Astrocyte (in vitro differentiated cells and primary cell): ENCODE measurements at regions not wholly inside any gene's neighbourhood (a gene's known extent, or its start where the extent isn't known, plus 50 kb on each side); places are given as distances from the start of the nearest gene placed in this dataset.

Experiments used
- DNase-seq: peaks from one replicate; pipeline ENCODE4 v3.0.0-alpha.2; 2010; ENCODE audit warnings: low read depth
- FAIRE-seq: peaks from 2 replicates; lab custom pipeline; 2011; peaks lifted over from hg19 to GRCh38; lab: Jason Lieb, UNC
- H2AFZ ChIP-seq: 2 replicates; pipeline ENCODE4 v1.6.0; 2012; ENCODE audit warnings: low read depth, low read length, inconsistent platforms
- H3K27ac ChIP-seq: 2 replicates; pipeline ENCODE4 v1.5.1; 2011; ENCODE audit warnings: low read depth, low read length, inconsistent platforms
- H3K27me3 ChIP-seq: 2 replicates; pipeline ENCODE4 v1.6.0; 2011; ENCODE audit warnings: low read length, inconsistent platforms; ENCODE audit not compliant: insufficient read depth
- H3K36me3 ChIP-seq: 2 replicates; pipeline ENCODE4 v1.5.1; 2011; ENCODE audit warnings: low read length, inconsistent platforms; ENCODE audit not compliant: insufficient read depth
- H3K4me1 ChIP-seq: 2 replicates; pipeline ENCODE4 v1.5.1; 2011; ENCODE audit warnings: low read length, inconsistent platforms; ENCODE audit not compliant: insufficient read depth
- H3K4me2 ChIP-seq: 2 replicates; pipeline ENCODE4 v1.6.0; 2012; ENCODE audit warnings: low read length, inconsistent platforms
- H3K4me3 ChIP-seq: 2 replicates; pipeline ENCODE4 v1.5.1; 2011; ENCODE audit warnings: low read depth, mild to moderate bottlenecking, low read length, inconsistent platforms; ENCODE audit not compliant: insufficient read depth
- H3K79me2 ChIP-seq: 2 replicates; pipeline ENCODE4 v1.6.0; 2012; ENCODE audit warnings: mild to moderate bottlenecking, low read length, inconsistent platforms; ENCODE audit not compliant: insufficient read depth
- H3K9ac ChIP-seq: 2 replicates; pipeline ENCODE4 v1.6.0; 2012; ENCODE audit warnings: mild to moderate bottlenecking, low read length, inconsistent platforms
- H3K9me3 ChIP-seq: 2 replicates; pipeline ENCODE4 v1.5.1; 2012; ENCODE audit warnings: low read depth, mild to moderate bottlenecking, low read length, inconsistent platforms; ENCODE audit not compliant: insufficient read depth
- H4K20me1 ChIP-seq: 2 replicates; pipeline ENCODE4 v1.6.0; 2012; ENCODE audit warnings: low read length, inconsistent platforms; ENCODE audit not compliant: insufficient read depth
- H3K27ac Mint-ChIP-seq: one replicate; pipeline ENCODE4 v1.8.0; 2021; ENCODE audit warnings: mild to moderate bottlenecking, mixed read lengths; ENCODE audit not compliant: unreplicated experiment
- H3K27me3 Mint-ChIP-seq: one replicate; pipeline ENCODE4 v1.8.0; 2021; ENCODE audit warnings: low read depth, mixed read lengths; ENCODE audit not compliant: unreplicated experiment
- H3K36me3 Mint-ChIP-seq: one replicate; pipeline ENCODE4 v1.8.0; 2021; ENCODE audit warnings: low read depth, mixed read lengths; ENCODE audit not compliant: unreplicated experiment
- H3K4me1 Mint-ChIP-seq: one replicate; pipeline ENCODE4 v1.8.0; 2021; ENCODE audit warnings: low read depth, mixed read lengths; ENCODE audit not compliant: unreplicated experiment
- H3K4me3 Mint-ChIP-seq: one replicate; pipeline ENCODE4 v1.8.0; 2021; ENCODE audit warnings: mild to moderate bottlenecking, moderate library complexity, mixed read lengths; ENCODE audit not compliant: unreplicated experiment
- H3K9me3 Mint-ChIP-seq: one replicate; pipeline ENCODE4 v1.8.0; 2021; ENCODE audit warnings: mild to moderate bottlenecking, mixed read lengths; ENCODE audit not compliant: unreplicated experiment
- EZH2 ChIP-seq: IDR thresholded peaks from 2 replicates; pipeline ENCODE4 v1.6.1; 2012; ENCODE audit warnings: mild to moderate bottlenecking, low read length, inconsistent platforms; ENCODE audit not compliant: insufficient read depth
- TF ChIP-seq, protein P1 (sequence below): IDR thresholded peaks from 2 replicates; pipeline ENCODE4 v1.5.1; 2011; ENCODE audit warnings: low read depth, mild to moderate bottlenecking, inconsistent platforms, low read length, moderate library complexity; ENCODE audit not compliant: insufficient read depth

DNA sequence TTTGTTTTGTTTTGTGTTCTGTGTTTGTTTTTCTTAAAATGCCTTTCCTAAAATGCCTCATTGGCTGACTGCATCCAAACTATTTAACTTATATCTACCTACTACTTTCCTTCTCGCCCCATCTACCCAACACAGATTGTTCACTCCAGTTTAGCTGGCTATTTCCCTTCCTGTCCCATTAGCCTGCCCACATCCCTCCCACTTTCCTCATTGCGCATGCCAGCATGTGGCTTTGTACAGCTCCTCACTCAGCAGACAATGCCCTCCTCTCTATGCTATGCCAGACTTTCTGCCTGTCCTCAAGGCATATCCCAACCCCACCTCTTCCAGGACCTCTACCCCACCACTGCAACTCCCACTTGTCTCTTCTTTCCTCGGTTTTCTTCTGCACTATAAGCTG is 94.7 kb upstream of the C1orf21 start:
- H3K36me3 Mint-ChIP-seq = no peaks in the 10 kb centered on the region
- FAIRE-seq (no peak), DNase-seq (no peak)
- no peaks in the 10 kb centered on the region for H3K27me3 Mint-ChIP-seq
- H3K4me2 ChIP-seq = no peak overlapping the region
- H3K4me3 Mint-ChIP-seq = no peak overlapping the region
- no peak overlapping the region for H3K27ac Mint-ChIP-seq
- peaks cover 11% of the 10 kb centered on the region for H3K4me1 ChIP-seq
- no peak overlapping the region for H2AFZ ChIP-seq
- H3K4me3 ChIP-seq = no peak overlapping the region
- H3K4me1 Mint-ChIP-seq = no peaks in the 10 kb centered on the region
- H3K27ac ChIP-seq = no peak overlapping the region
- H3K9me3 ChIP-seq = peaks cover 10% of the 10 kb centered on the region
- no peaks in the 10 kb centered on the region for H3K79me2 ChIP-seq
- H3K9ac ChIP-seq = no peak overlapping the region
- peaks cover 4% of the 10 kb centered on the region for H3K9me3 Mint-ChIP-seq
- no peak for TF ChIP-seq EZH2
- TF ChIP-seq, protein P1, sequence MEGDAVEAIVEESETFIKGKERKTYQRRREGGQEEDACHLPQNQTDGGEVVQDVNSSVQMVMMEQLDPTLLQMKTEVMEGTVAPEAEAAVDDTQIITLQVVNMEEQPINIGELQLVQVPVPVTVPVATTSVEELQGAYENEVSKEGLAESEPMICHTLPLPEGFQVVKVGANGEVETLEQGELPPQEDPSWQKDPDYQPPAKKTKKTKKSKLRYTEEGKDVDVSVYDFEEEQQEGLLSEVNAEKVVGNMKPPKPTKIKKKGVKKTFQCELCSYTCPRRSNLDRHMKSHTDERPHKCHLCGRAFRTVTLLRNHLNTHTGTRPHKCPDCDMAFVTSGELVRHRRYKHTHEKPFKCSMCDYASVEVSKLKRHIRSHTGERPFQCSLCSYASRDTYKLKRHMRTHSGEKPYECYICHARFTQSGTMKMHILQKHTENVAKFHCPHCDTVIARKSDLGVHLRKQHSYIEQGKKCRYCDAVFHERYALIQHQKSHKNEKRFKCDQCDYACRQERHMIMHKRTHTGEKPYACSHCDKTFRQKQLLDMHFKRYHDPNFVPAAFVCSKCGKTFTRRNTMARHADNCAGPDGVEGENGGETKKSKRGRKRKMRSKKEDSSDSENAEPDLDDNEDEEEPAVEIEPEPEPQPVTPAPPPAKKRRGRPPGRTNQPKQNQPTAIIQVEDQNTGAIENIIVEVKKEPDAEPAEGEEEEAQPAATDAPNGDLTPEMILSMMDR = no peak
- no peaks in the 10 kb centered on the region for H4K20me1 ChIP-seq
- H3K27me3 ChIP-seq = peaks cover 4% of the 10 kb centered on the region
- H3K36me3 ChIP-seq = no peaks in the 10 kb centered on the region

DNA sequence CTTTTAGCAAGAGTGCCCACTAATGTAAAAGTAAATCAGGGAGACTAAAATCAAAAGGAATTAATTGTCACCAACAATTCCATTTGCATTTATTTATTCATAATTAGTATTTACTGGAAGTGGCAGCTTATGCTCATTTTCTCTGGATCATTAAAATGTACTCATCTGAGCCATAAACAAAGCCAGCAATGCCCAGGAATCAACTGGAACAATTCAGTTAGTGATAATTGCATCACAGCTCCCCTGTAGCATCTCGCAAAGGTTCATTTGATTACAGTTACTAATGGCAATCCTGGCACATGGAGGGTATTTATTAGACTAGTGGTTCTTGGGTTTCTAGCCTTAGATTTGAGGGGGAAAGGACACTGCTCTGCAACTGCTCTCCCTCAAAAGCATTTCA is 92.7 kb upstream of the C1orf21 start:
- Mint-ChIP-seq H3K27me3 (no peaks in the 10 kb centered on the region), H3K36me3 (no peaks in the 10 kb centered on the region), H3K4me1 (peaks cover 10% of the 10 kb centered on the region), H3K4me3 (no peak overlapping the region), H3K27ac (no peak overlapping the region), H3K9me3 (peaks cover 4% of the 10 kb centered on the region)
- H2AFZ ChIP-seq = no peak overlapping the region
- no peak overlapping the region for H3K27ac ChIP-seq
- H3K4me3 ChIP-seq = no peak overlapping the region
- no peaks in the 10 kb centered on the region for H3K36me3 ChIP-seq
- H3K9ac ChIP-seq = no peak overlapping the region
- no peak for FAIRE-seq
- no peaks in the 10 kb centered on the region for H3K79me2 ChIP-seq
- peaks cover 24% of the 10 kb centered on the region for H3K4me1 ChIP-seq
- H3K27me3 ChIP-seq = no peaks in the 10 kb centered on the region
- H3K9me3 ChIP-seq = peaks cover 7% of the 10 kb centered on the region
- H3K4me2 ChIP-seq = no peak overlapping the region
- no peak for TF ChIP-seq EZH2
- TF ChIP-seq, protein P1 = no peak
- H4K20me1 ChIP-seq = no peaks in the 10 kb centered on the region
- DNase-seq = no peak

DNA sequence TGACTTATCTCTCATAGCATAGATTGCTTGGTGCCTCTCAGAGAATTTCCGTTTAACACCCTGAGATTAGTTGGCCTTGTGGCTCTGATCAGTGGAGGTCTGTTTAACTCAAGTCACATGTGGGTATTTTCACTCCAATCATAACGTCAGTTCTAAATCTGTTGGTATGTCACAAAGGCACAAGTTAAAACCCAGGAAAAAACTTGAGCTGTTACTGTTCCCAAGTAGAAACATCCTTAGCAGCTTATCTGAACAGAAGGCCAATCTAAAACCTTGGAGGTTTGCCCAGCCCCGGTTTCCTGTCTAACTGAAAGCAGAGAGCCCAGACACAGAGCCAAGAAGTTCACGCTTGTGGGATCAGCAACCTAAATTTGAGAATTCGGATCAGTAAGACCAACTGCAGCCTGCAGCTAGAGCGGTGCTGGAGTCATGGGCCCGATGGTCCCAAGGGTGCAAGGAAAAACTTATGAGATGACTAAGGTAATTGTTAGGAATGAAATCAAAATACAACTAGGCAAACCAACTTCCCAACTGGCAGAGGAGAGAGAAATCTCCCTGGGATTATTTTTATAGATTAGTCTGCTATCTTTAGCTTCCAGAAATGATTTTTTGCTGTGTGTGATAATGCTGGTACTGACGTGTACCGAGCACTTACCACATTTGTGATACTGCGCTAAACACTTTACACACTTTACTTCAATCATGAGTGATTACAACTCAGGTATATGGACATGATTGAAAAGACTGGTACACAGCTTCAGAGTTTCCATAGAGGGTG is 90.2 kb upstream of the C1orf21 start:
- peak; percentile 93 for DNase-seq
- no peak overlapping the region for H3K4me3 ChIP-seq
- peaks cover 17% of the 10 kb centered on the region for H3K4me1 Mint-ChIP-seq
- H3K79me2 ChIP-seq = no peaks in the 10 kb centered on the region
- peak overlapping the region; percentile 1 for H3K27ac Mint-ChIP-seq
- no peaks in the 10 kb centered on the region for H4K20me1 ChIP-seq
- no peaks in the 10 kb centered on the region for H3K36me3 Mint-ChIP-seq
- no peaks in the 10 kb centered on the region for H3K9me3 ChIP-seq
- H3K4me1 ChIP-seq = peaks cover 35% of the 10 kb centered on the region
- H3K4me3 Mint-ChIP-seq = no peak overlapping the region
- FAIRE-seq = peak; percentile 90
- H3K9me3 Mint-ChIP-seq = no peaks in the 10 kb centered on the region
- H3K27ac ChIP-seq = peak overlapping the region; percentile 40
- H3K27me3 ChIP-seq = no peaks in the 10 kb centered on the region
- TF ChIP-seq EZH2 = no peak
- TF ChIP-seq, protein P1 = no peak
- no peaks in the 10 kb centered on the region for H3K27me3 Mint-ChIP-seq
- peak overlapping the region; percentile 12 for H3K9ac ChIP-seq
- H3K4me2 ChIP-seq = peak overlapping the region; percentile 54
- H3K36me3 ChIP-seq = no peaks in the 10 kb centered on the region
- peak overlapping the region; percentile 5 for H2AFZ ChIP-seq
